SK-N-SH treated with all-trans-retinoic acid at 6 μM for 48 hours (cell line): ENCODE measurements at regions not wholly inside any gene's neighbourhood (a gene's known extent, or its start where the extent isn't known, plus 50 kb on each side); places are given as distances from the start of the nearest gene placed in this dataset.

Source experiments
- ATAC-seq: fragments of 200-7000 bp; cut with Tn5 transposase; 3 replicates; pipeline ENCODE4 v1.9.1; 2020; ENCODE audit warnings: mild to moderate bottlenecking, moderate library complexity
- ARNTL ChIP-seq: fragments of 450-650 bp; formaldehyde crosslinking; IDR thresholded peaks from 2 replicates; pipeline ENCODE4 v1.5.0; 2020; ENCODE audit warnings: low read depth, mild to moderate bottlenecking, moderate library complexity, borderline replicate concordance
- BACH2 ChIP-seq: fragments of 250-450 bp; sonication (Bioruptor Pico); IDR thresholded peaks from 2 replicates; pipeline ENCODE4 v1.9.0; 2021; ENCODE audit warnings: mild to moderate bottlenecking, borderline replicate concordance
- CSDC2 ChIP-seq: fragments of 250-450 bp; sonication (Bioruptor Pico); IDR thresholded peaks from 2 replicates; pipeline ENCODE4 v1.5.0; 2020; ENCODE audit warnings: mild to moderate bottlenecking, moderate library complexity
- CSRNP3 ChIP-seq: fragments of 250-450 bp; sonication (Bioruptor Pico); IDR thresholded peaks from 2 replicates; pipeline ENCODE4 v1.5.1; 2021; ENCODE audit warnings: mild to moderate bottlenecking, moderate library complexity
- ESRRG ChIP-seq: fragments of 250-450 bp; sonication (Bioruptor Pico); IDR thresholded peaks from 2 replicates; pipeline ENCODE4 v1.6.1; 2021; ENCODE audit warnings: mild to moderate bottlenecking
- ISL1 ChIP-seq: fragments of 250-450 bp; sonication (Bioruptor Pico); IDR thresholded peaks from 2 replicates; pipeline ENCODE4 v2.1.2; 2022; ENCODE audit warnings: mild to moderate bottlenecking, moderate library complexity
- OSR1 ChIP-seq: fragments of 250-450 bp; sonication (Bioruptor Pico); IDR thresholded peaks from 2 replicates; pipeline ENCODE4 v1.8.0; 2022; ENCODE audit warnings: moderate library complexity, mild to moderate bottlenecking, inconsistent platforms
- PATZ1 ChIP-seq: fragments of 250-450 bp; sonication (Bioruptor Pico); IDR thresholded peaks from 2 replicates; pipeline ENCODE4 v1.8.0; 2020; ENCODE audit warnings: mild to moderate bottlenecking, moderate library complexity, borderline replicate concordance
- POU6F1 ChIP-seq: fragments of 250-450 bp; sonication (Bioruptor Pico); IDR thresholded peaks from 2 replicates; pipeline ENCODE4 v1.8.0; 2021; ENCODE audit warnings: low read depth, mild to moderate bottlenecking, moderate library complexity, borderline replicate concordance
- PPARA ChIP-seq: fragments of 250-450 bp; sonication (Bioruptor Pico); IDR thresholded peaks from 2 replicates; pipeline ENCODE4 v1.5.0; 2020; ENCODE audit warnings: mild to moderate bottlenecking, borderline replicate concordance
- RARB ChIP-seq: fragments of 250-450 bp; sonication (Bioruptor Pico); IDR thresholded peaks from 2 replicates; pipeline ENCODE4 v1.8.0; 2021; ENCODE audit warnings: mild to moderate bottlenecking, moderate library complexity
- SNAI2 ChIP-seq: fragments of 250-450 bp; sonication (Bioruptor Pico); IDR thresholded peaks from 2 replicates; pipeline ENCODE4 v1.5.0; 2020; ENCODE audit warnings: mild to moderate bottlenecking, moderate library complexity
- TCF4 ChIP-seq: fragments of 250-450 bp; sonication (Bioruptor Pico); IDR thresholded peaks from 2 replicates; pipeline ENCODE4 v1.8.0; 2021; ENCODE audit warnings: mild to moderate bottlenecking, moderate library complexity, borderline replicate concordance
- TOX ChIP-seq: fragments of 250-450 bp; sonication (Bioruptor Pico); IDR thresholded peaks from 2 replicates; pipeline ENCODE4 v1.8.0; 2021; ENCODE audit warnings: mild to moderate bottlenecking, moderate library complexity, borderline replicate concordance
- TSHZ2 ChIP-seq: fragments of 250-450 bp; sonication (Bioruptor Pico); IDR thresholded peaks from 2 replicates; pipeline ENCODE4 v1.5.0; 2020; ENCODE audit warnings: mild to moderate bottlenecking, moderate library complexity
- ZC3H10 ChIP-seq: fragments of 250-450 bp; sonication (Bioruptor Pico); IDR thresholded peaks from 2 replicates; pipeline ENCODE4 v1.5.1; 2021; ENCODE audit warnings: mild to moderate bottlenecking, moderate library complexity
- ZFP3 ChIP-seq: fragments of 250-450 bp; sonication (Bioruptor Pico); IDR thresholded peaks from 2 replicates; pipeline ENCODE4 v1.5.0; 2020; ENCODE audit warnings: mild to moderate bottlenecking, moderate library complexity
- ZFP30 ChIP-seq: fragments of 450-650 bp; formaldehyde crosslinking; IDR thresholded peaks from 2 replicates; pipeline ENCODE4 v1.5.0; 2022; ENCODE audit warnings: mild to moderate bottlenecking, moderate library complexity
- ZNF565 ChIP-seq: fragments of 450-650 bp; formaldehyde crosslinking; conservative IDR thresholded peaks from 2 replicates; pipeline ENCODE4 v1.5.0; 2020; ENCODE audit warnings: low read depth, mild to moderate bottlenecking, moderate library complexity
- ZNF70 ChIP-seq: fragments of 450-650 bp; formaldehyde crosslinking; IDR thresholded peaks from 2 replicates; pipeline ENCODE4 v1.5.0; 2020; ENCODE audit warnings: mild to moderate bottlenecking, moderate library complexity
- ZNF8 ChIP-seq: fragments of 450-650 bp; formaldehyde crosslinking; IDR thresholded peaks from 2 replicates; pipeline ENCODE4 v1.5.0; 2020; ENCODE audit warnings: mild to moderate bottlenecking, moderate library complexity

- ATAC-seq: no peak
- TF ChIP-seq ESRRG (no peak), TCF4 (CRISPR knock-in tag) (no peak), PPARA (CRISPR knock-in tag) (no peak), ZFP30 (CRISPR knock-in tag) (no peak), POU6F1 (CRISPR knock-in tag) (no peak), ZNF565 (CRISPR knock-in tag) (no peak), ZFP3 (CRISPR knock-in tag) (no peak), RARB (CRISPR knock-in tag) (no peak), SNAI2 (no peak), ZNF70 (CRISPR knock-in tag) (no peak), CSDC2 (no peak), ISL1 (CRISPR knock-in tag) (no peak), OSR1 (CRISPR knock-in tag) (no peak), ZC3H10 (CRISPR knock-in tag) (no peak), TOX (CRISPR knock-in tag) (no peak), BACH2 (CRISPR knock-in tag) (no peak), PATZ1 (CRISPR knock-in tag) (no peak)
Observed at GRCh38 chr17:14935845-14936485, 329.2 kb downstream of the PMP22 start.

- no peak for TF ChIP-seq ZC3H10 (CRISPR knock-in tag)
- no peak for TF ChIP-seq ISL1 (CRISPR knock-in tag)
- TF ChIP-seq BACH2 (CRISPR knock-in tag): no peak
- TF ChIP-seq CSRNP3 (CRISPR knock-in tag): no peak
- no peak for ATAC-seq
Observed at GRCh38 chr17:14935139-14935841, 329.8 kb downstream of the PMP22 start.

GRCh38 chr17:14933676-14934075, 331.4 kb downstream of the PMP22 start:
- TF ChIP-seq ZNF565 (CRISPR knock-in tag): no peak
- no peak for TF ChIP-seq RARB (CRISPR knock-in tag)
- no peak for TF ChIP-seq TCF4 (CRISPR knock-in tag)
- no peak for TF ChIP-seq ESRRG
- TF ChIP-seq ZC3H10 (CRISPR knock-in tag): no peak
- TF ChIP-seq ARNTL (CRISPR knock-in tag): no peak
- TF ChIP-seq SNAI2: no peak
- no peak for TF ChIP-seq TOX (CRISPR knock-in tag)
- no peak for TF ChIP-seq CSRNP3 (CRISPR knock-in tag)
- TF ChIP-seq ZNF8: no peak
- TF ChIP-seq ZFP3 (CRISPR knock-in tag): no peak
- TF ChIP-seq ZFP30 (CRISPR knock-in tag): no peak
- TF ChIP-seq PPARA (CRISPR knock-in tag): no peak
- no peak for TF ChIP-seq POU6F1 (CRISPR knock-in tag)
- no peak for TF ChIP-seq CSDC2
- TF ChIP-seq TSHZ2 (CRISPR knock-in tag): no peak
- TF ChIP-seq ZNF70 (CRISPR knock-in tag): no peak
- no peak for ATAC-seq
